Adrenal gland (tissue), 5 donors: ENCODE measurements at regions not wholly inside any gene's neighbourhood (a gene's known extent, or its start where the extent isn't known, plus 50 kb on each side); places are given as distances from the start of the nearest gene placed in this dataset.

Source experiments
- POLR2A ChIP-seq, 2 donors: fragments of 450-650 bp; IDR thresholded peaks; one replicate each; pipeline ENCODE4 v1.6.1; 2017; ENCODE audit warnings: antibody characterized with exemption in 2 of 2, mild to moderate bottlenecking in 2 of 2, moderate library complexity in 1 of 2
- TF ChIP-seq, protein P1 (sequence below), 6 experiments: fragments of 450-650 bp in 4 of 6; fragments of 200-600 bp in 2 of 6; sonication (generic) in 1 of 6; IDR thresholded peaks; 1 replicate in 5 of 6; 2 replicates in 1 of 6; pipeline versions ENCODE4 v1.5.1 to v1.8.0; 2016 to 2021; ENCODE audit warnings: antibody characterized with exemption in 6 of 6, mild to moderate bottlenecking in 2 of 6, moderate library complexity in 1 of 6
- donor health status: DM: no; HTN: no; CAD: no.

- TF ChIP-seq, protein P1, sequence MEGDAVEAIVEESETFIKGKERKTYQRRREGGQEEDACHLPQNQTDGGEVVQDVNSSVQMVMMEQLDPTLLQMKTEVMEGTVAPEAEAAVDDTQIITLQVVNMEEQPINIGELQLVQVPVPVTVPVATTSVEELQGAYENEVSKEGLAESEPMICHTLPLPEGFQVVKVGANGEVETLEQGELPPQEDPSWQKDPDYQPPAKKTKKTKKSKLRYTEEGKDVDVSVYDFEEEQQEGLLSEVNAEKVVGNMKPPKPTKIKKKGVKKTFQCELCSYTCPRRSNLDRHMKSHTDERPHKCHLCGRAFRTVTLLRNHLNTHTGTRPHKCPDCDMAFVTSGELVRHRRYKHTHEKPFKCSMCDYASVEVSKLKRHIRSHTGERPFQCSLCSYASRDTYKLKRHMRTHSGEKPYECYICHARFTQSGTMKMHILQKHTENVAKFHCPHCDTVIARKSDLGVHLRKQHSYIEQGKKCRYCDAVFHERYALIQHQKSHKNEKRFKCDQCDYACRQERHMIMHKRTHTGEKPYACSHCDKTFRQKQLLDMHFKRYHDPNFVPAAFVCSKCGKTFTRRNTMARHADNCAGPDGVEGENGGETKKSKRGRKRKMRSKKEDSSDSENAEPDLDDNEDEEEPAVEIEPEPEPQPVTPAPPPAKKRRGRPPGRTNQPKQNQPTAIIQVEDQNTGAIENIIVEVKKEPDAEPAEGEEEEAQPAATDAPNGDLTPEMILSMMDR (IDR thresholded peaks at IDR 0.05), result no peak
- no peak for TF ChIP-seq POLR2A (IDR thresholded peaks at IDR 0.05)
These were observed 65.6 kb downstream of the NCOR2 start for GRCh38 chr12:124501827-124502226.
